GM21360 (cell line): ENCODE measurements at regions not wholly inside any gene's neighbourhood (a gene's known extent, or its start where the extent isn't known, plus 50 kb on each side); places are given as distances from the start of the nearest gene placed in this dataset.
A peak's percentile ranks its signal among the peaks of the same experiment; 100 is the strongest.
"Not testable (repeated sequence)": the region's sequence is repeated elsewhere in the genome, so short reads cannot be mapped to it uniquely, and the experiment has no call there.

ENCODE experiments used
- ATAC-seq: cut with Tn5 transposase; IDR thresholded peaks from one replicate; pipeline ENCODE4 v1.9.1; 2021; ENCODE audit warnings: mild to moderate bottlenecking, moderate library complexity; ENCODE audit not compliant: unreplicated experiment

DNA sequence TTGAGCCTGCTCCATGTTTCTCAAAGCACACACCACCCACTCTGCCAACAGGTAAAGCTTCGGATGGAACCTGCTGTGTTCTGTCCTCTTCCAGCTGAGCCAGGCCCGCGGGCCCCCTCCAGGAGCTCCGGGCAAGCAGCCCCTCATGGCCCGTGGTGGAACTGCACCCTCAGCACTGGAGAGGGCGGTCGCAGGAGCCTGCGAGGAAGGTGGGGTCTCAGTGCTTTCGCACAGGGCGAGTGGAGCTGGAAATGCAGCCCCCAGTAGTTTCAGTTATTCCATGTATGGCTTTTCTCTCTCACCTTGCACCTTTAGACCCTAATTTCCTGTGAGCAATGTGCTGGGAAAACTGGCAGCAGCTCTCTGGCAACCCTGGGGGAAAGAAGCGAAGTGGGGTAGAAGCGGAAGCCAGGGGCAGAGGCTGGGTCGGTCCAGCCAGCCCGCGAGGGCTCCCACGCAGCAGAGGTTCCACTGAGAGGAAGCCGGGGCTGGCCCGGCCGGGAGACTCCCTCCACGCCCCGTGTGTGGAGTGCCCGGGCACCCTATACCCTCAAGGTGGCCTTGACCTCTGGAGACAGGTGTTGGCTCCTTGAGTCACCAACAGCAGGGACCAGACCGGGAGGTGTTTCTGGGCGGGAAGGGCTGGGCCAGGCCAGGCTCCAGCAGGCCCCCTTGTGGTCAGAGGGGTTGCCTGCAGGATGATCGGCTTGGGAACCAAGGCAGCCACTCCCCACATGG is 119.9 kb upstream of the TMEM45B start:
- peak; percentile 82 for ATAC-seq

DNA sequence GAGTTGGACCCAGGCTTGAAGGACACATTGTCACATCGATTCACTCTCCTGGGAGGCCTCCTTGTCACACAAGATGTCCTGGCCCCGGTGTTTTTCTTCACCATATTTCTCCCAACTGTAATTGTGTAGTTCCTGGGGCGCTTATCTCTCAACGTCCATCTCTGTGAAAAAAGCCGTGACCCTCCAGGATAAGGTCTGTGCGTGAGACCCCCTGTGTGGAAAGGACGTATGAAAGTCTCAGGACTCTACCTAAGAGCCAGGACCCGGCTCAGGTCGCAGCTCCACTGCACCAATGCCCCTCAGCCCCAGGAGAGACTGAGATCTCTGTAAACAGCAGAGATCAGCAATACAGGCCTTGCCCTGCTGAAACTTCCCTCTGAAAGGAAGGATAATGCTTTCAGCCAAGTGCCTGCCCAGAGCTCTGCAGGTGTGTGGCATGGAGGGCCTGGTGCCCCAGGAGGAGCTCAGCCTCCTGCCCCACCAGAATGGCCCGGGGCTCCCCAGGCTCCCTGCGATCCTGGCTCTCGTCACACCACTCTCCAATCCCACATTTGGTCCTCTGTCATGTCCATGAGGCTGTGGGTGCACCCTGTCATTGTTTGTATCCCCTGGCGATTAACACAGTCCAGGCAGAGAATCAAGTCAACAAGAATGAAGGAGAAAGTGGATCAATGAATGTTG is 119.2 kb upstream of the TMEM45B start:
- no peak for ATAC-seq

DNA sequence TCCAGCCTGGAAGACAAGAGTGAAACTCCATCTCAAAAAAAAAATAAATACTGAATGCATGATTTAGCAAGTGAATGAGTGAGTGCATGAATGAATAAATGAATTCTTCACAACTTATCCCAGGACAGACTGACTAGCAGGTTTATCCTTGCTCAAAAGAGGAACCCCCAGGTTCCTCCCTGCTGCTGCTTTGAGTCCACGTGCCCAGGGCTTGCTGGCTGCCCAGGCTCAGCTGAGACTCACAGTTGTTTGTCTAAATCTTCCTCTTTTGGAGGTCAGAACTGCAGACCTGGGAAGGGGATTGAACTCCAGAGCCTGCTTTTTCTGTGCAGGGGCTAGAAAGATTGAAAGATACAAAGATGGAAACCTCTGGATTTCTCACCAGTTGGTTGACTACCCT is 117.4 kb upstream of the TMEM45B start:
- no peak for ATAC-seq

DNA sequence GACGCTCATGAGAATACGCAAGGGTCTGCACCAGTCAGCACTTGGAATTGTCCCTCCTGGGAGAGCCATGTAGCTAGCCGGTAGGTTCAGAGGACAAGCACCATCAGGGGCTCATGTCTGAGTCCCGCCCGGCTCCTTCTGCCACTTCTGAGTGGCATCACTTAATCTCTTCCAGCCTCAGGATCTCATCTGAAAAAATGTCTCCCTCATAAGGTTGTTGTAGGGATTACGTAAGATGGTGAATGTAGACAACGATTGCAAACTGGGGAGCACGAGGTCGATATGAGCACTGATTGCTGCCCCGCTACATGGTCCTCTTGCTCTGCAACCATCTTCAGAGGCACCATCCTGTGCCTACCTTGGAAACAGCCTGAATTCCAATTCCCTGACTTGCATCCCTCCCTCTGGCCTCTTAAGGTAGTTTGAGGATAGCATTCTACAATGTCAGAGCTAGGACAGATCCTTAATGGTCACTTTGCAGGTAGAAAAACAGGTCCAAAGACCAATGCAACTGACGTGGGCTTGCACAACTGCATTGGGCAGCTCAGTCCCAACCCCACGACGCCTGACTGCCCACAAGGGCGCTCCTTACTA is 115.8 kb upstream of the TMEM45B start:
- ATAC-seq, result no peak

DNA sequence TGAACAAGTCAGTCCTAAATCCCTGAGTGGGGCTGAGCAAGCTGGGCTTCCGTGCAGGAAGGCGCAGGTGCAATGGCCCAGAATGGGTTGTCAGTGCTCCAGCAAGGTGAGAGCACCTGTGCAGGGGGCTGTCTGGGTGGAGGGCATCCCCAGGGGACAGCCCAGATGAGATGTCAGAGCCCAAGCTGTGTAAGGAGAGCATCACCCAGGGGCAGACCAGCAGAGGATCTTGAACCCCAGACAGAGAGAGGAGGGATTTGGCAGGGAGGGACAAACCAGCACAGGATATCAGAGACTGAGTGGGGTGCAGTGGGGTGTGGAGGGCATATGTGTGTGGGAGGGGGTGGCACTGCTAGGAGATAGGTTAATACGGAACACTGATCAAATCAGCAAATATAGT is 114.9 kb upstream of the TMEM45B start:
- ATAC-seq, result no peak

DNA sequence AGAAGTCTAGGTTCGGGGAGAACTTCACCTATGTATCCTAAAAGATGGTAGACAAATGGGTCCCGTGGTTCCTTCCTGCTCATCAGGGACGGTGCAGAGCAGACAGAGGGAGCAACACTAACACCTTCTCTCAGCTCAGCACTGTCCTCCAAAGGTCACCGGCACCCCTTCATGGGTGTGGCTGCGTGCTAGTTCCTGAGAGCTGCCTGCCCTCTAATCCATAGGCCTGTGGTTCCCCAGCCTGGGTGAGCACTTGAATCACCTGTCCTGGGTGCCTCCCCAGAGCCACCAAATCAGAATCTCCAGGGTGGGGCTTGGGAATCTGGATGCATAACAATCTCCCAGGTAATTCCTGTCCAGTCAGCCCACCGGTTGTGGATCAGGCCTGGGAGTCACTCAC is 113.9 kb upstream of the TMEM45B start:
- ATAC-seq, result no peak

DNA sequence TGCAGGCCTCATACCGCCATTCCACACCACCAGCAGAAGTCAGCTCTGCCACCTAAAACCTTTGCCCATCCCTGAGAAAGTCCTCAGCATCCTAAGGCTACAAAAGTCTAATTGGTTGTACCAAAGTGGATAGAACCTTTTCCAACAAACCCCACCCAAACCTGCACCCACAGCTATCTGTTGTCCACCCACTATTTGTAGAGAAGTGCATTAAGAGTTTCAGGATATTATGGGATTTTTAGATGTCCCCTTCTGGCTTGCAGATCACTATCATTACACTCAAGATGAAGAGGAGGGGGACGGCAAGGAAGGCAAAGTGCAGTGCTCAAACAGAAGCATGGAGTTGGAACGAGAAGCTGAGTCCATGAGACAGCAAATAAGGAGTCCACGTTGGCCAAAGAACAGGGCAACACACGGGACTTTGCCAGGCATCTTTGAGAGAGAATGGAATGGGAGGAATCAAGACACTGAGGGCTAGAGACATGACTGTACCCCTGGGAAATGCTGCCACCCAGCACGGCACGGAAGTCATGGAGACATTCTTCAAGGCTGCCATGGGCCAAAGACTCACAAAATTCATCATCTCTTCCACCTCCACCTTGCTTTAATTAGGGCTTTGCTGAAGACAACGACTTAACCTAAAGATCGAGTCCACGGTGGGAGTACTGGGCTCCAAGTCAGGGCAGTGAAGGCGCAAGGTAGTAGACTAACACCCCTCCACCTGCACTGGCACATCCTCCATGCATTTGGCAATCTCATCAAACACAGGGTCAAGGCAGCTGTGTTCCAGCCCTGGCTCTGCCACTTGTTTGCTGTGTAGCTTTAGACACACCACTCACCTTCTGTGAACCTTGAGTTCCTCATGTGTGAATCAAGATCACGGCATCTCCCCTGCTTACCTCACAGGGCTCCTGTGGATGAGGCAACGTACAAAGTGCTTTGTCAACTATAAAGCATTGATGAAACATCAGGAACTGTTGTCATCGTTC is 112.9 kb upstream of the TMEM45B start:
- ATAC-seq, result no peak

DNA sequence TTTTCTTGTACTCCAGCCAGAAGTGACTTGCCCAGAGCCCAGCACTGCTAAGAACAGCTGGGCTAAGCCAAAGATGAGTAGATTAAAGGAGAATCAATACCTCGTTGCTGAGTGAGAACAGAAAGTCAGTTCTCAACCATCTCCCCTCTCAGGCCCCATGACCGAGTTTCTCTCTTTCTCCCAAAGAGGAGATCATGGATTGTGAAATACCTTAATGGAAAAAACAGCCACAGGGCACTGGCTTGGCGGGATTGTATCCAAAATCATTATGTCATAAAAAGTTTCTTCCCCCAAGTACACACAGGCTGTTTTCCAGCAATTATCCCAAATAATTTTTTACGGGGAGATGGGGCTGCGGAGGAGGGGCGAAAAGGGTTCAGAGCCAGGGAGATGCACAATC is 111.8 kb upstream of the TMEM45B start:
- no peak for ATAC-seq

DNA sequence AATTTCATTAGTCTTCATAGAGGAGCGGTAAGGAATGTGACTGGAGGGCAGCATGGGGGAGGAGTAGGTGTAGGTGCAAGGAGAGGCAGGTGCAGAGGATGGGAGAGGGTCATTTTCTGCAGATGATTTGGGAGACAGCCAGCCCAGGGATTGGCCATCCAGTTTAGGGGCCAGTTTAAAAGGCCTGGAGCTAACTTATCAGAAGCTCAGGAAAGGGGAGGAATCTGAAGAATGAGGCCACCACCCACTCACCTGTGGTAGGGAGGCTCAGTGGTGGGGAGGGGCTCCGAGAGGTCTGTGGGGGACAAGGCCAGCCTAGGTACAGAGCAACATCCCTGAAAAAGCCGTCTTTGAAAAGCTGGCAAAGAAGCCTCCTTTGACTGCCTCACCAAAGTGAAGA is 110.8 kb upstream of the TMEM45B start:
- ATAC-seq, result no peak

DNA sequence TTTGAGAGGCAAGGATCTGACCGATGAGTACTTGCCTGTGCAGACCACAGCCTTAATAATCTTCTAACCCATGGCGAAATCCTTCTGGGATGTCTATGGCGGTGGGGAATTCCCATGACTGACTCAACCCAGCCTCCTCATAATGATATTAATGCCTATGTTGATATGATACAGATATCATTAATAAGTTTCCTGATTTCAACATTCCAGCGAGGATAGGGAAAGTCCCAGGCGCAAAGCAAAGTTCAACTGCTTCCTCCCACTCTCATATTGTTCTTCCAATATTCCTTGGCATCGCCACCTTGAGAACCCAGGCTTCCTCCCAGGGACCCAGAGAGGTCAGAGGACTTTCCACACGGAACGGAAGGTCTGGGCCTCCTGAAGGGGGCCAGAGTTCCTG is 110.3 kb upstream of the TMEM45B start:
- no peak for ATAC-seq

DNA sequence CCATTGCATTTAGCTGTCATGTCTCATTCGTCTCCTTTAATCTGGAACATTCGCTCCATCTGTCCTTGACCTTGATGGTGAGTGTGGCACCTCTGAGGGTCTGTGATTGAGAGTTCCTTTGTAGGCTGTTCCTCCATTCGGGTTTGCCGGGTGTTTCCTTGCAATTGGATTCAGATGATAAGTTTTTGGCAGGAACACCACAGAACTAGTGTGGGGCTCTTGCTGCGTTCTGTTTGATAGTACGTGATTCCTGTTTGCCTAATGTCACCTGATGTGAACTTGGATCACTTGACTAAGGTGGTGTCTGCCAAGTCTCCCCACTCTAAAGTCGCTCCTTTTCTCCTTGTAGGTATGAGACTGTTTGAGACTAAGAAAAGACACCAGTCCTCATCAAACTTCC is 109.7 kb upstream of the TMEM45B start:
- no peak for ATAC-seq

DNA sequence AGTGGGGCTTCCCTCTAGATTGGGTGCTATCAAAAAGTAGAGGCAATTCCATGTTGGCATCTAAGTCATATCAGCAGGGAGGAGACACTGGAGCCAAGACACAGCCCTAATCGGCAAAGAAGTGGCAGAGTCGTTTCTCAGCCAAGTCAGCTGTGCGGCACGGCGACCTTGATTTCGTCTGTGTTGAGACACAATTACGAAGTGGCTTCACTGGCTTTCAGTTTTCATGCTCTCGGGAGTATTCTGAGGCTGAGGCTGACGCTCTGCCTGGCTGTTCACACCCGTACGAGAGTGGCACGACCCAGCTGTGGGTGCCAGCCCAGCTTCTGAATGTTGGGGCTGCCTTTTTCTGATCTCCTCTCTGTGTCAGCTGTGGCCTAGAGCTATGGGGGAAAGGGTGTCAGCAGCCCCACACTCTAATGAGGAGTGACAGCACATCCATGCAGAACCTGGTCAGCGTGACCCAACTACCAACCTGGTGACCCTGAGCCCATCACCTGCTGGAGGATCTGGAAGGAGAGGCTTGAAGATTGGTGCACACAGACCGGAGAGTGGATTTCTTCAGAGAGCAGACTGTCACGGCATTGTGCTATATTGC is 105.7 kb upstream of the TMEM45B start:
- no peak for ATAC-seq

DNA sequence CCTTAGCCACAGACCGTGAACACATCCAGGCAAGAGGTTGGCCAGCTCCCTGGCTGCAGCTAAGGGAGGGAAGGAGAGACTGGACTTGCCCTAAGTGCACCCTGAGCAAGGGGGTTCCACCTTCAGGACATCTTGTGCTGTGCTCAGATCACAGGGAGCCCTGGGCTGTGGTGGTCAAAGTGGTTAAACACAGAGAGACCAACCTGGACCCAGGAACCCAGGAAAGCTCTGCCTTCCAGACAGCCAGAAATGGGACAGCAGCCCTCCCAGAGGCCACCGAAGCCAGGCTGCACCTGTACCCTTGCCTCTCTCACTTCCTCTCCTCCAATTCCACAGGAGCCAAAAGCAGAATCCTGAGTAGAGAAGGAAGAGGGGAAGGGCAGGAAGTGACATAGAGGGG is 105.2 kb upstream of the TMEM45B start:
- ATAC-seq, result no peak

DNA sequence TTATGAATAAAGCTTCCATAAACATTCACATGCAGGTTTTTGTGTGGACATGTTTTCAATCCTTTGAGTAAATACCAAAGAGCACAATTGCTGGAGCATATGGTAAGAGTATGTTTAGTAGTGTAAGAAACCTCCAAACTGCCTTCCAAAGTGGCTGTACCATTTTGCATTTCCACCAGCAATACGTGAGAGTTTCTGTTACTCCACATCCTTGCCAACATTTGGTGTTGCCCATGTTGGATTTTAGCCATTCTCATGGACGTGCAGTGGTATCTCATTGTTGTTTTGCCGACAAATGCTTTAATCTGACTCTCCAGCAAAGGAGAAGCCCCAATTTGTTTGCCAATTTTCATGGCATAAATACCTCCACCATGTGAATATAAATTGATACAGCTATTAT is 103.9 kb upstream of the TMEM45B start:
- ATAC-seq, result no peak

DNA sequence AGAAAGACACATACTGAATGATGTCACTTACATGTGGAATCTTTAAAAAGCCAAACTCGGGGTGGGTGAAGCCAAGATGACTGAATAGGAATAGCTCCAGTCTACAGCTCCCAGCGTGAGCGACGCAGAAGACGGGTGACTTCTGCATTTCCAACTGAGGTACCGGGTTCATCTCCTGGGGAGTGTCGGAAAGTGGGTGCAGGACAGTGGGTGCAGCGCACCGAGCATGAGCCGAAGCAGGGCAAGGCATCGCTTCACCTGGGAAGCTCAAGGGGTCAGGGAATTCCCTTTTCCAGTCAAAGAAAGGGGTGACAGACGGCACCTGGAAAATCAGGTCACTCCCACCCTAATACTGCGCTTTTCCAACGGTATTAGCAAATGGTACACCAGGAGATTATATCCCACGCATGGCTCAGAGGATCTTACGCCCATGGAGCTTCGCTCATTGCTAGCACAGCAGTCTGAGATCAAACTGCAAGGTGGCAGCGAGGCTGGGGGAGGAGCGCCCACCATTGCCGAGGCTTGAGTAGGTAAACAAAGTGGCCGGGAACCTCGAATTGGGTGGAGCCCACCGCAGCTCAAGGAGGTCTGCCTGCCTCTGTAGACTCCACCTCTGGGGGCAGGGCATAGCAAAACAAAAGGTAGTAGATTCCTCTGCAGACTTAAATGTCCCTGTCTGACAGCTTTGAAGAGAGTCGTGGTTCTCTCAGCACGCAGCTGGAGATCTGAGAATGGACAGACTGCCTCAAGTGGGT is 103.0 kb upstream of the TMEM45B start:
- ATAC-seq, result not testable (repeated sequence)

DNA sequence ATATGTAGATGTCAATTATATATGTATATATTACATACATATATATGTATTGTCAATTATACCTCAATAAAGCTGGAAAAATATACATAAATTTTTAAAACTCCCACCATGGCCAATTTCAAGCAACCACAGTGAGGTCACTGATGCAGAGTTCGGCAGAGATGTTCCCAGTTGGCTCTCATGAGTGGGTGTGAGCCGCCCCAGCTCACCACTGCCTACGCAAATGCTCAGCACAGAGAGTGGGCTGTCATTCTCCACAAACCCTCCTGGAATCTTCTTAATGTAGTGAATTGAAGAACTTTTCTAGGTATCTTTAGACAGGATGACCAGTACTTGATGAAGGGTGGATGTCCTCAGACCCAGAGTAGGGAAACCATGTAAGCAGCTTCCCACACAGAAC is 96.6 kb upstream of the TMEM45B start:
- ATAC-seq, result no peak

DNA sequence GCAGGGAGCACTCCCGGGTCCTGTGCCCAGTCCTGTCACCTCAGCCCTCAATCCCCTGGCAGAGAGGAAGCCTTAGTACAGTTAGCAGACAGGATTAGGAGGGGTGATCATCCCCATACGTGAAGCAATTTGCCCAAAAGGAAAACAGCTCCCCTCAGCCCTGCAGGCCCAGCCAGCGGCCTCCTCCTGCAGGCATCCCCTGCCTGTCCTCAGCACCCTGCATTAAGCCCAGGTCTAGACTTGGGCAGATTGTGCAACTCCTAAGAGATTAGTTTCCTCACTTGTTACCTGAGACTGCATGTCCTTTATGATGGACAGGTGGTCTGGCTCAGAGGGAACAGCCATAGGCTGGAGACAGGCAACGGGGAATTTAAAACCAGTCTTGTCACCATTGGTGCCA is 95.5 kb upstream of the TMEM45B start:
- no peak for ATAC-seq

DNA sequence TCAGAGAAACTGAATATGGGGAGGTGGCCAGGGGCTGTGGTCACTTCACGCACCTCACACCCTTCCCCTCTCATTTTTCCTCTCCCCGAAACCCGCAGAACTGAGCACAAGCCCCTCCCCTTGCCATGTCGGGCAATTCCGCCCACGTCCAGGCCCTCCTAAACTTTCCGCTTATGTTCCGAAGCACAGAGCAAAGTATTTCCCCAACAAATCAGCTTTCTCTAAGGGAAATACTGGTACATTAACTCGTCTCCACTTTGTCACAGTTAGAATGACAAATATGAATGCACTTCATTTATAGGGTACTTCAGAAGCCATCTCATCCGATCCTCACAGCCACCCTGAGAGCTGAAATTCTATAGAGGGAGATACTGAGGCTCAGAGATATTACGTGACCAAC is 94.7 kb upstream of the TMEM45B start:
- no peak for ATAC-seq

DNA sequence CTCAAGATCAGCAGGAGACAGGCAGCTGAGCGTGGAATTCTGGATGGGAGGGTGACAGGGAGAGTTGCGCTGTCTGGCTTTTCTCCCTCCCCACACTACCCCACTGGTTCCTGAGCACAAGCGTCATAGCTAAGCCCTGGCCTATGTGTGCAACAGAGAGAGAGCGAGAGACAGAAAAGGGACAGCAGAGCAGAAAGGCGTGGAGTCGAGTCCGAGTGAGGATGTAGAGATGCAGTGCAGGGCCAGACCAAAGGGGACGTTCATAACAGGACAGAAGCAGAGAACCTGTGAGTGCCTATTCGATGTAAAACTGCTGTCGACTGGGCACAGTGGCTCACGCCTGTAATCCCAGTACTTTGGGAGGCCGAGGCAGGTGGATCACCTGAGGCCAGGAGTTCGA is 94.0 kb upstream of the TMEM45B start:
- ATAC-seq, result no peak

DNA sequence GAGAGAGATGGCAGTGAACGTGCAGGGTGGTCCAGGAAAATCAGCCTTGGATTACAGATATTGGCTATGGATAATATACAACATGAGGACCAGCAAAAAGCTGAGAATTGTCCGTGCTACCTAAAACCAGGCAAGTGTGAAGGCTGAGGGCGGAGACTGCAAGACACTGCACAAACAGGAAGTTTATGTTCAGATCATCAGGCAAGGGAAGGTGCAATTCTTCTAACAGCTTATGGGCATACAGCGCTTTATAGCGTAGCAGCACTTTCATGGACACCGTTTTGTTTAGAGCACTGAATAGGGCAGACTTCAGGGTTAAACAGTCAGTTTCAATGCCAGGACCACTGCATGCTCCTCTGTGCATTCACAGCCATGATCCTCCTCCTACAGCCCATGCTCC is 93.1 kb upstream of the TMEM45B start:
- ATAC-seq, result no peak
